Upper lobe of right lung (tissue), 1 donor: ENCODE measurements at regions not wholly inside any gene's neighbourhood (a gene's known extent, or its start where the extent isn't known, plus 50 kb on each side); places are given as distances from the start of the nearest gene placed in this dataset.

Experiments
- ATAC-seq: fragments of 200-7000 bp; cut with Tn5 transposase; one replicate; pipeline ENCODE4 v1.9.1; 2020; ENCODE audit warnings: mild to moderate bottlenecking, moderate library complexity
- DNase-seq: peaks from one replicate; pipeline ENCODE4 v3.0.0-alpha.2; 2020
- H3K27ac ChIP-seq: fragments of 200-600 bp; one replicate; pipeline ENCODE4 v1.8.0; 2022
- H3K27me3 ChIP-seq: fragments of 200-600 bp; one replicate; pipeline ENCODE4 v1.8.0; 2022; ENCODE audit warnings: mild to moderate bottlenecking
- H3K36me3 ChIP-seq: fragments of 200-600 bp; one replicate; pipeline ENCODE4 v1.8.0; 2022
- H3K4me1 ChIP-seq: fragments of 200-600 bp; one replicate; pipeline ENCODE4 v1.8.0; 2022
- H3K4me3 ChIP-seq: fragments of 200-600 bp; one replicate; pipeline ENCODE4 v1.8.0; 2022; ENCODE audit warnings: mild to moderate bottlenecking
- H3K9me3 ChIP-seq: fragments of 200-600 bp; one replicate; pipeline ENCODE4 v1.8.0; 2022
- CTCF ChIP-seq: fragments of 200-600 bp; IDR thresholded peaks from one replicate; pipeline ENCODE4 v1.8.0; 2022; ENCODE audit warnings: antibody characterized with exemption
- intact Hi-C: fragments of 100-400 bp; cut with DNase I; formaldehyde crosslinking; loops from one replicate; pipeline ENCODE4 v1.11.0; 2022
- donor health status: DM: no; HTN: yes; CAD: no; lungs with severe emphysema.

DNA sequence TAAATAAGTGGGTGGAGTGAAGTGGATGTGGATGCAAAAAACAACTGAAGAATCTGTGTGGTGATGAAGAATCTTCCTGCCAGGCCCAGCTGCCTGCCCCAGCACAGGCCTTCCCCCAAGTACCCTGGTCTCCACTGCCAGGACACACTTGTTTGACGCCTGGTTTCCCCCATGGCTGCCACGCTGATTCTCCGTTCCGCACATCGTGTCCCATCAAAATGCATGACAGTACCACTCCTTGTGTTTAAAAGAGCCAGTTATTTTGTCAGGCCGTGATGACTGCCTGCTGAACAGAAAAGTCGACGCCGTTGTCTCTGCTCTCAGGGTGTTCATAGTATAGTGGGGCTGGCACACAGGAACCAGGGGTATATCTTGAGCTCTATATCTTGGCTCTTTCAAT lies 50.3 kb upstream of the KYNU start:
- no peak for DNase-seq
- H3K9me3 ChIP-seq, result no peaks in the 10 kb centered on the region

DNA sequence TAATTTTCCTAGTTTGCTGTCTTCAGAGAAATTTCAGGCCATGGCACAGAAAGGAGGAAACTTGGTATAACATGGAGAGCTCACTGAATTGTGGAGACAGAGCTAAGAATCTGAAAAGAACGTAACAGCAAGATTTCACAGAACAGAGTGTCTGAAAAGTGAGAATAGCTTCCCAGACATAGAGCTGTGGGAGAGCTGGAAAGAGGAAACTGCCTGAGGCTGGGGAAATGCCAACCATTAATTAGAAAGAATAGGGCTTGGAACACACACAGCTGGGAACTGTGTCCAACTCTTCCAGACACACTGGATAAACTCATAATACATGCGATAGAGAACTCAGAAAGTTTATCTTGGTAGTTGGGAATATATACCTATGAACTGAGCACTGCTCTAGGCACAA lies 51.6 kb upstream of the KYNU start:
- DNase-seq (no peak), ATAC-seq (no peak)
- H3K4me1 ChIP-seq, result no peaks in the 10 kb centered on the region
- intact Hi-C loops, result no loop called here
- H3K4me3 ChIP-seq, result no peak overlapping the region
- no peaks in the 10 kb centered on the region for H3K9me3 ChIP-seq
- no peaks in the 10 kb centered on the region for H3K27me3 ChIP-seq
- no peaks in the 10 kb centered on the region for H3K36me3 ChIP-seq
- no peak for TF ChIP-seq CTCF
- no peak overlapping the region for H3K27ac ChIP-seq

More for the DNA sequence above, 50.3 kb upstream of the KYNU start:
- TF ChIP-seq CTCF, result no peak
- ATAC-seq, result no peak
- H3K36me3 ChIP-seq, result no peaks in the 10 kb centered on the region
- intact Hi-C loops, result no loop called here
- no peaks in the 10 kb centered on the region for H3K27me3 ChIP-seq
- no peak overlapping the region for H3K4me3 ChIP-seq
- H3K4me1 ChIP-seq, result no peaks in the 10 kb centered on the region
- no peak overlapping the region for H3K27ac ChIP-seq

GRCh38 chr2:142824756-142825155 lies 52.7 kb upstream of the KYNU start:
- no peak for ATAC-seq

GRCh38 chr2:142822190-142822589 lies 55.3 kb upstream of the KYNU start:
- intact Hi-C loops, result no loop called here
- no peak for DNase-seq
- no peak overlapping the region for H3K27ac ChIP-seq
- no peak overlapping the region for H3K4me3 ChIP-seq
- H3K4me1 ChIP-seq, result no peaks in the 10 kb centered on the region
- no peaks in the 10 kb centered on the region for H3K27me3 ChIP-seq
- ATAC-seq, result no peak
- TF ChIP-seq CTCF, result no peak
- no peaks in the 10 kb centered on the region for H3K9me3 ChIP-seq
- H3K36me3 ChIP-seq, result no peaks in the 10 kb centered on the region

More at GRCh38 chr2:142824756-142825155, 52.7 kb upstream of the KYNU start:
- DNase-seq, result no peak
- intact Hi-C loops, result no loop called here
- Histone ChIP-seq H3K36me3 (no peaks in the 10 kb centered on the region), H3K9me3 (no peaks in the 10 kb centered on the region), H3K4me3 (no peak overlapping the region), H3K27ac (no peak overlapping the region), H3K4me1 (no peaks in the 10 kb centered on the region), H3K27me3 (no peaks in the 10 kb centered on the region)
- TF ChIP-seq CTCF, result no peak

- intact Hi-C loops, result no loop called here
- Histone ChIP-seq H3K9me3 (no peaks in the 10 kb centered on the region), H3K27me3 (no peaks in the 10 kb centered on the region), H3K27ac (no peak overlapping the region), H3K4me1 (no peaks in the 10 kb centered on the region), H3K36me3 (no peaks in the 10 kb centered on the region), H3K4me3 (no peak overlapping the region)
- no peak for TF ChIP-seq CTCF
- ATAC-seq (no peak), DNase-seq (no peak)
Observed at GRCh38 chr2:142819411-142819810, 58.1 kb upstream of the KYNU start.

DNA sequence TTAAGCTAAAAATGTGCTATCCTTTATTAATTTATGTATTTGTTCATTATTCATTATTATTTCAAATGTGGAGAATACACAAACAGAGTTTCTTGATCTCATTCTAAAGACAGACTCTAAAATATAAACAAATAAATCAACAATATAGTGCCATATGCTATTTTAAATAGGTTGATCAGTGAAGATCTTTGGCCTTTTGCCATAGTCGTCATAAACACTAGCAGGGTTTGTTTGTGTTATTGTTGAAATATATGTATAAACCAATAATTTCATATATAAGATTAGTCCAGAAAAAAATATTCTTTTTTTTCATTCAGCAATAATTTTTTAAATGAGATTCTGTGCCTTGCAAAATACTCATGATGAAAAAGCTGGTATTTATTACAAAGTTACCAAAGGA lies 62.1 kb upstream of the KYNU start:
- no peaks in the 10 kb centered on the region for H3K4me1 ChIP-seq
- no peaks in the 10 kb centered on the region for H3K36me3 ChIP-seq
- no peak for ATAC-seq
- no peak for TF ChIP-seq CTCF
- no peak overlapping the region for H3K27ac ChIP-seq
- no peaks in the 10 kb centered on the region for H3K27me3 ChIP-seq
- H3K4me3 ChIP-seq, result no peak overlapping the region
- no peak for DNase-seq
- no peaks in the 10 kb centered on the region for H3K9me3 ChIP-seq
- intact Hi-C loops, result no loop called here
